Gastroesophageal sphincter (tissue), 4 donors: ENCODE measurements at regions not wholly inside any gene's neighbourhood (a gene's known extent, or its start where the extent isn't known, plus 50 kb on each side); places are given as distances from the start of the nearest gene placed in this dataset.

Experiments used
- ATAC-seq: fragments of 150-250 bp; one replicate; pipeline ENCODE4 v1.9.1; 2016; ENCODE audit warnings: mild to moderate bottlenecking, moderate library complexity
- H3K27ac ChIP-seq, 4 donors: fragments of 200-600 bp; sonication (generic) in 3 of 4; 1 replicate in 3 of 4; 2 replicates in 1 of 4; pipeline ENCODE4 v1.5.1; 2016 to 2019
- H3K27me3 ChIP-seq: fragments of 200-600 bp; sonication (generic); one replicate; pipeline ENCODE4 v1.5.1; 2019
- H3K36me3 ChIP-seq, 2 donors: fragments of 200-600 bp; sonication (generic); one replicate each; pipeline ENCODE4 v1.5.1; 2019; ENCODE audit warnings: control low read depth in 1 of 2
- H3K4me1 ChIP-seq, 3 donors: fragments of 200-600 bp; sonication (generic); 1 replicate in 2 of 3; 2 replicates in 1 of 3; pipeline ENCODE4 v1.5.1; 2016 to 2019; ENCODE audit warnings: control low read depth in 2 of 3
- H3K4me3 ChIP-seq, 2 donors: fragments of 200-600 bp; sonication (generic); one replicate each; pipeline ENCODE4 v1.5.1; 2019; ENCODE audit warnings: mild to moderate bottlenecking in 1 of 2, moderate library complexity in 1 of 2
- H3K9me3 ChIP-seq, 3 donors: fragments of 200-600 bp; sonication (generic); one replicate each; pipeline ENCODE4 v1.5.1; 2017 to 2019; ENCODE audit warnings: control low read depth in 2 of 3
- CTCF ChIP-seq, 4 experiments: fragments of 200-600 bp in 2 of 4; fragments of 450-650 bp in 2 of 4; sonication (generic) in 1 of 4; IDR thresholded peaks; one replicate each; pipeline ENCODE4 v1.5.1; 2017 to 2019; ENCODE audit warnings: antibody characterized with exemption in 4 of 4, mild to moderate bottlenecking in 2 of 4, moderate library complexity in 2 of 4
- EP300 ChIP-seq: sonication (generic); formaldehyde crosslinking; IDR thresholded peaks from one replicate; pipeline ENCODE4 v1.6.1; 2017; ENCODE audit warnings: antibody characterized with exemption, mild to moderate bottlenecking
- POLR2A ChIP-seq, 2 donors: fragments of 450-650 bp; IDR thresholded peaks; one replicate each; pipeline ENCODE4 v1.6.1; 2017; ENCODE audit warnings: antibody characterized with exemption in 2 of 2, mild to moderate bottlenecking in 2 of 2, moderate library complexity in 1 of 2
- POLR2AphosphoS5 ChIP-seq: sonication (generic); formaldehyde crosslinking; IDR thresholded peaks from one replicate; pipeline ENCODE4 v1.6.1; 2017; ENCODE audit warnings: antibody characterized with exemption
- WGBS, 2 donors: methylation state at CpG; one replicate each; pipeline ENCODE4 v1.1.5; 2018; ENCODE audit warnings: low coverage in 1 of 2; 5-methylcytosine and 5-hydroxymethylcytosine counted together

GRCh38 chr10:125551247-125551646 lies 131.7 kb downstream of the TEX36 start:
- no peak overlapping the region for H3K4me3 ChIP-seq
- H3K27me3 ChIP-seq = peaks cover 13% of the 10 kb centered on the region
- no peaks in the 10 kb centered on the region for H3K36me3 ChIP-seq
- no peaks in the 10 kb centered on the region for H3K4me1 ChIP-seq
- H3K27ac ChIP-seq = no peak overlapping the region
- ATAC-seq = no peak
- no CpG with 5 or more reads among the region's 4 CpGs for WGBS, 2 donors
- peaks cover 0 to 24% (median 0%) of the 10 kb centered on the region in 3 donors for H3K9me3 ChIP-seq
- TF ChIP-seq EP300 (no peak), POLR2AphosphoS5 (no peak), CTCF (IDR thresholded peaks at IDR 0.05) (no peak), POLR2A (IDR thresholded peaks at IDR 0.05) (no peak)

- no peak for TF ChIP-seq POLR2A (IDR thresholded peaks at IDR 0.05)
- no peak for TF ChIP-seq CTCF (IDR thresholded peaks at IDR 0.05)
- no peak for TF ChIP-seq POLR2AphosphoS5
- TF ChIP-seq EP300 = no peak
- no peaks in the 10 kb centered on the region for H3K4me1 ChIP-seq
- ATAC-seq = no peak
- no peak overlapping the region for H3K27ac ChIP-seq
- H3K36me3 ChIP-seq = no peaks in the 10 kb centered on the region
- H3K4me3 ChIP-seq = no peak overlapping the region
- H3K27me3 ChIP-seq = peaks cover 13% of the 10 kb centered on the region
- 65 to 70% methylated on average over 2 to 3 of the region's 3 CpGs for WGBS, 2 donors
- H3K9me3 ChIP-seq = peaks cover 0 to 24% (median 0%) of the 10 kb centered on the region in 3 donors
Measured at GRCh38 chr10:125550362-125550761, 132.6 kb downstream of the TEX36 start.

- Histone ChIP-seq H3K27ac (no peak overlapping the region), H3K27me3 (peaks cover 13% of the 10 kb centered on the region), H3K36me3 (no peaks in the 10 kb centered on the region), H3K4me1 (no peaks in the 10 kb centered on the region), H3K9me3 (peaks cover 0 to 24% (median 0%) of the 10 kb centered on the region in 3 donors), H3K4me3 (no peak overlapping the region)
- TF ChIP-seq EP300 = no peak
- no peak for TF ChIP-seq POLR2AphosphoS5
- no peak for TF ChIP-seq CTCF (IDR thresholded peaks at IDR 0.05)
- TF ChIP-seq POLR2A (IDR thresholded peaks at IDR 0.05) = no peak
- ATAC-seq = no peak
- WGBS, 2 donors = 53 to 56% methylated on average over 4 to 7 of the region's 7 CpGs
Measured at GRCh38 chr10:125549653-125550052, 133.3 kb downstream of the TEX36 start.

GRCh38 chr10:125548878-125549277 lies 134.1 kb downstream of the TEX36 start:
- TF ChIP-seq POLR2A (IDR thresholded peaks at IDR 0.05) (no peak), CTCF (IDR thresholded peaks at IDR 0.05) (no peak), EP300 (no peak)

GRCh38 chr10:125548356-125548755 lies 134.6 kb downstream of the TEX36 start:
- 64 to 86% methylated on average over 3 to 4 of the region's 4 CpGs for WGBS, 2 donors
- TF ChIP-seq POLR2A (IDR thresholded peaks at IDR 0.05) (no peak), EP300 (no peak), CTCF (IDR thresholded peaks at IDR 0.05) (no peak), POLR2AphosphoS5 (no peak)
- H3K27me3 ChIP-seq = peaks cover 13% of the 10 kb centered on the region
- H3K27ac ChIP-seq = no peak overlapping the region
- ATAC-seq = no peak
- H3K4me3 ChIP-seq = no peak overlapping the region
- no peaks in the 10 kb centered on the region for H3K36me3 ChIP-seq
- no peaks in the 10 kb centered on the region for H3K4me1 ChIP-seq
- H3K9me3 ChIP-seq = peaks cover 0 to 19% (median 0%) of the 10 kb centered on the region in 3 donors

More at GRCh38 chr10:125548878-125549277, 134.1 kb downstream of the TEX36 start:
- 87 to 89% methylated on average over 3 of the region's 7 CpGs for WGBS, 2 donors
- no peaks in the 10 kb centered on the region for H3K4me1 ChIP-seq
- no peak for ATAC-seq
- H3K9me3 ChIP-seq = peaks cover 0 to 24% (median 0%) of the 10 kb centered on the region in 3 donors
- H3K36me3 ChIP-seq = no peaks in the 10 kb centered on the region
- no peak overlapping the region for H3K4me3 ChIP-seq
- H3K27me3 ChIP-seq = peaks cover 13% of the 10 kb centered on the region
- no peak overlapping the region for H3K27ac ChIP-seq
